ENCODE measurements at regions not wholly inside any gene's neighbourhood (a gene's known extent, or its start where the extent isn't known, plus 50 kb on each side); places are given as distances from the start of the nearest gene placed in this dataset.

DNA sequence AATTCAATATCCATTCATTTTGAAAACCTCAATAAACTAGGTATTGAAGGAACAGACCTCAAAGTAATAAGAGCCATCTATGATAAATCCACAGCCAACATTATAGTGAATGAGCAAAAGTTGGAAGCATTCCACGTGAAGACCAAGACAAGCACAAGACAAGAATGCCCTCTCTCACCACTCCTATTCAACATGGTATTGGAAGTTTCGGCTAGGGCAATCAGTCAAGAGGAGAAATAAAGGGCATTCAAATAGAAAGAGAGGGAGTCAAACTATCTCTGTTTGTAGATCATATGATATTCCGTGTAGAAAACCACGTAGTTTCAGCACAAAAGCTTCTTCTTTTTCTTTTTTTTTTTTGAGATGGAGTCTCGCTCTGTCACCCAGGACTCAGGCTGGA is 550.3 kb downstream of the FSCB start:
- TF ChIP-seq ZFP30 (CRISPR knock-in tag; IDR thresholded peaks at IDR 0.05) (no peak), ZNF565 (CRISPR knock-in tag; conservative IDR thresholded peaks at IDR 0.05; ENCODE audit: low read depth) (no peak)
- TF ChIP-seq, protein P1, sequence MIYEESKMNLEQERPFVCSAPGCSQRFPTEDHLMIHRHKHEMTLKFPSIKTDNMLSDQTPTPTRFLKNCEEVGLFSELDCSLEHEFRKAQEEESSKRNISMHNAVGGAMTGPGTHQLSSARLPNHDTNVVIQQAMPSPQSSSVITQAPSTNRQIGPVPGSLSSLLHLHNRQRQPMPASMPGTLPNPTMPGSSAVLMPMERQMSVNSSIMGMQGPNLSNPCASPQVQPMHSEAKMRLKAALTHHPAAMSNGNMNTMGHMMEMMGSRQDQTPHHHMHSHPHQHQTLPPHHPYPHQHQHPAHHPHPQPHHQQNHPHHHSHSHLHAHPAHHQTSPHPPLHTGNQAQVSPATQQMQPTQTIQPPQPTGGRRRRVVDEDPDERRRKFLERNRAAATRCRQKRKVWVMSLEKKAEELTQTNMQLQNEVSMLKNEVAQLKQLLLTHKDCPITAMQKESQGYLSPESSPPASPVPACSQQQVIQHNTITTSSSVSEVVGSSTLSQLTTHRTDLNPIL (CRISPR knock-in tag; IDR thresholded peaks at IDR 0.05; ENCODE audit: low read depth), result no peak
- TF ChIP-seq, protein P2, sequence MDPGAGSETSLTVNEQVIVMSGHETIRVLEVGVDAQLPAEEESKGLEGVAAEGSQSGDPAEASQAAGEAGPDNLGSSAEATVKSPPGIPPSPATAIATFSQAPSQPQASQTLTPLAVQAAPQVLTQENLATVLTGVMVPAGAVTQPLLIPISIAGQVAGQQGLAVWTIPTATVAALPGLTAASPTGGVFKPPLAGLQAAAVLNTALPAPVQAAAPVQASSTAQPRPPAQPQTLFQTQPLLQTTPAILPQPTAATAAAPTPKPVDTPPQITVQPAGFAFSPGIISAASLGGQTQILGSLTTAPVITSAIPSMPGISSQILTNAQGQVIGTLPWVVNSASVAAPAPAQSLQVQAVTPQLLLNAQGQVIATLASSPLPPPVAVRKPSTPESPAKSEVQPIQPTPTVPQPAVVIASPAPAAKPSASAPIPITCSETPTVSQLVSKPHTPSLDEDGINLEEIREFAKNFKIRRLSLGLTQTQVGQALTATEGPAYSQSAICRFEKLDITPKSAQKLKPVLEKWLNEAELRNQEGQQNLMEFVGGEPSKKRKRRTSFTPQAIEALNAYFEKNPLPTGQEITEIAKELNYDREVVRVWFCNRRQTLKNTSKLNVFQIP (CRISPR knock-in tag; IDR thresholded peaks at IDR 0.05; ENCODE audit: borderline replicate concordance, low read depth), result no peak
- TF ChIP-seq, protein P3, sequence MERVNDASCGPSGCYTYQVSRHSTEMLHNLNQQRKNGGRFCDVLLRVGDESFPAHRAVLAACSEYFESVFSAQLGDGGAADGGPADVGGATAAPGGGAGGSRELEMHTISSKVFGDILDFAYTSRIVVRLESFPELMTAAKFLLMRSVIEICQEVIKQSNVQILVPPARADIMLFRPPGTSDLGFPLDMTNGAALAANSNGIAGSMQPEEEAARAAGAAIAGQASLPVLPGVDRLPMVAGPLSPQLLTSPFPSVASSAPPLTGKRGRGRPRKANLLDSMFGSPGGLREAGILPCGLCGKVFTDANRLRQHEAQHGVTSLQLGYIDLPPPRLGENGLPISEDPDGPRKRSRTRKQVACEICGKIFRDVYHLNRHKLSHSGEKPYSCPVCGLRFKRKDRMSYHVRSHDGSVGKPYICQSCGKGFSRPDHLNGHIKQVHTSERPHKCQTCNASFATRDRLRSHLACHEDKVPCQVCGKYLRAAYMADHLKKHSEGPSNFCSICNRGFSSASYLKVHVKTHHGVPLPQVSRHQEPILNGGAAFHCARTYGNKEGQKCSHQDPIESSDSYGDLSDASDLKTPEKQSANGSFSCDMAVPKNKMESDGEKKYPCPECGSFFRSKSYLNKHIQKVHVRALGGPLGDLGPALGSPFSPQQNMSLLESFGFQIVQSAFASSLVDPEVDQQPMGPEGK (CRISPR knock-in tag; IDR thresholded peaks at IDR 0.05; ENCODE audit: borderline replicate concordance), result no peak
